GM12873 (cell line): ENCODE measurements at regions not wholly inside any gene's neighbourhood (a gene's known extent, or its start where the extent isn't known, plus 50 kb on each side); places are given as distances from the start of the nearest gene placed in this dataset.

Source experiments
- TF ChIP-seq, protein P1 (sequence below): IDR thresholded peaks from 2 replicates; pipeline ENCODE4 v1.5.1; 2012; ENCODE audit warnings: low read depth, mild to moderate bottlenecking, moderate library complexity, low read length, control low read depth; ENCODE audit not compliant: insufficient read depth; ENCODE audit errors: missing control alignments

DNA sequence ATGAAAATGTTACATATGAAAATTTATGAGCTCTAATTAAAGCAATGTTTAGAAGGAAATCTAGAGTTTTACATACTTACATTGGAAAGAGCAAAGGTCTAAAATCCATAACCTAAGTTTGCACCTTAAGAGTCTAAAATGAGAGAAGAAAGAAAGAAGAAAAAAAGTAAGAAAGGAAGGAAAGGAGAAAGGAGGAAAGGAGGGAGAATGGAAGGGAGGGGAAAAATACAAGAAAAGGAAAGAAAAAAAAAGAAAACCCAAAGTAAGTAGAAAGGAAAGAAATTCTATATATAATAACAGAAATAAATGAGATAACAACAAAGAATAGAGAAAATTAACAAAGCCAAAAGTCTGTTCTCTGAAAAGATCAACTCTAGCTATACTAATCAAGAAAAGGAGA, 122.6 kb downstream of the BCL2L11 start:
- TF ChIP-seq, protein P1, sequence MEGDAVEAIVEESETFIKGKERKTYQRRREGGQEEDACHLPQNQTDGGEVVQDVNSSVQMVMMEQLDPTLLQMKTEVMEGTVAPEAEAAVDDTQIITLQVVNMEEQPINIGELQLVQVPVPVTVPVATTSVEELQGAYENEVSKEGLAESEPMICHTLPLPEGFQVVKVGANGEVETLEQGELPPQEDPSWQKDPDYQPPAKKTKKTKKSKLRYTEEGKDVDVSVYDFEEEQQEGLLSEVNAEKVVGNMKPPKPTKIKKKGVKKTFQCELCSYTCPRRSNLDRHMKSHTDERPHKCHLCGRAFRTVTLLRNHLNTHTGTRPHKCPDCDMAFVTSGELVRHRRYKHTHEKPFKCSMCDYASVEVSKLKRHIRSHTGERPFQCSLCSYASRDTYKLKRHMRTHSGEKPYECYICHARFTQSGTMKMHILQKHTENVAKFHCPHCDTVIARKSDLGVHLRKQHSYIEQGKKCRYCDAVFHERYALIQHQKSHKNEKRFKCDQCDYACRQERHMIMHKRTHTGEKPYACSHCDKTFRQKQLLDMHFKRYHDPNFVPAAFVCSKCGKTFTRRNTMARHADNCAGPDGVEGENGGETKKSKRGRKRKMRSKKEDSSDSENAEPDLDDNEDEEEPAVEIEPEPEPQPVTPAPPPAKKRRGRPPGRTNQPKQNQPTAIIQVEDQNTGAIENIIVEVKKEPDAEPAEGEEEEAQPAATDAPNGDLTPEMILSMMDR = no peak

DNA sequence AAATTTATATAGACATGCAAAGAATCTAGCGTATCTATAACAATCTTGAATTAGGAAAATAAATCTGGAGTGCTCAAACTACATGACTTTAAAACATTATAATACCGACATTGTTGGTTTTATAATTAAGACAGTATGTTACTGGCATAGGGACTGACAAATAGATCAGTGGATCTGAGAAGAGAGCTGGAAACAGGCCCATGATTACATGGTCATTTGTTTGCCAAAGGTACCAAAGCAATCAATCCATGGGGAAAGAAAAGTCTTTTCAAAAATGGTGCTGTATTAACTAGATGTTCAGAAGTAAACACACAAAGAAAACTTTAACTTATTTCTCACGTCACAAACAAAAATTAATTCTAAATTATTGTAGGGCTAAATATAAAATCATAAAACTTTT, 124.2 kb downstream of the BCL2L11 start:
- TF ChIP-seq, protein P1 = no peak

DNA sequence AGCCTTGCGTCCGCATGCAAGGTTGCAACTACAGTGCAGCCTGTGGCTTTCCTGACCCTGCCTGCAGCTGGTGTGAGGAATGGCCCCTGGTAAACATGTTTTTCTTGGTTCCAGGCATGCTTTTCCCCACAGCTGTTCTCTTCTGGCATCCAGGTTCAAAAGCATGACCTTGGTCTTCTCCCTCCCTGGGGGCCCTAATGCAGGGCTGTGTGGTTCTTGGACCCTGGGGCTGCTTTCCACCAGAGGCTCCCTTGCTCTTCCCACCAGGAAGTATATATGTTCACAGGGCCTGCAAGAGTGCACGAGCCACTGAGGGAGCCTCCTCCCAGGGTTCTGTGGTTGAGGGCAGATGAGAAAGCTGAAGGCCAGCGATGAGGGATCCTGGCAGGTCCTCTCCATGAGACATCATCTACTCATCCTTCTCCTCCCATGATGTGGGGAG, 125.9 kb downstream of the BCL2L11 start:
- TF ChIP-seq, protein P1 = no peak

DNA sequence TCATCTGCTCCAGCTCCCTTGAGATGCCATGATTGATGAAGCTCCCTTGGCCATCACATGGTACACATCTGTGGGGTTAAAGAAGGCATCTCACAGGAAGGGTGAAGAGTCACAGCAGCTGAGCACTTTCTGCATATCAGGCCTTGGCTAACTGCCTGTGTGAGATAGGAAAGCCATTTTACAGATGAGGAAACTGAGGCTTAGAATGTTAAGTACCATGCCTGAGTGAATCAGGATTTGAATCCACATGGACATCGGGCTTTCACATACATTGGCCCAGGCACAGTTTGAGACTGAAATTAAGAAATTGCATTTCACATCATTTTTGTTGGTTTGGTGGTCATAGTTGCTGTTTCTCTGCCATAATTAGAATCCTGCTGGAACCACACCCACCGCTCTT, 126.8 kb downstream of the BCL2L11 start:
- TF ChIP-seq, protein P1 = no peak

DNA sequence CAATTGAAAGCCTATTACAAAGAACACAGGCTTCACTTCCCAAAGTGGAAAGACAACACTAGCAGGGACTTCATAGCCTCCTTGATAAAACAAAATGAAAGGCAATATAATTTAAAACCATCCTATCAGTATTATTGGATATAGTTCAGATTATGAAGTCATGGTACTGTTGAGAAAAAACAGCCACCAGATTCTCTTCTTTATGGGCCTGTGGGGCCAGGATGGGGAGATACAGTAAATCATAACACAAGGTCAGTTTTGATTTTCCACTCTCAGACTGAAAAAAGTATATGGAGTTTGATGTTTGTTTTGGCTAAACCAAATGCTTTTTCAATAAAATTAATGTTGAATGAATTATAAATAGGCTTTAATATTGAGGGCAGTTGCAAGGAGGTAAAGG, 129.1 kb downstream of the BCL2L11 start:
- TF ChIP-seq, protein P1 = no peak

DNA sequence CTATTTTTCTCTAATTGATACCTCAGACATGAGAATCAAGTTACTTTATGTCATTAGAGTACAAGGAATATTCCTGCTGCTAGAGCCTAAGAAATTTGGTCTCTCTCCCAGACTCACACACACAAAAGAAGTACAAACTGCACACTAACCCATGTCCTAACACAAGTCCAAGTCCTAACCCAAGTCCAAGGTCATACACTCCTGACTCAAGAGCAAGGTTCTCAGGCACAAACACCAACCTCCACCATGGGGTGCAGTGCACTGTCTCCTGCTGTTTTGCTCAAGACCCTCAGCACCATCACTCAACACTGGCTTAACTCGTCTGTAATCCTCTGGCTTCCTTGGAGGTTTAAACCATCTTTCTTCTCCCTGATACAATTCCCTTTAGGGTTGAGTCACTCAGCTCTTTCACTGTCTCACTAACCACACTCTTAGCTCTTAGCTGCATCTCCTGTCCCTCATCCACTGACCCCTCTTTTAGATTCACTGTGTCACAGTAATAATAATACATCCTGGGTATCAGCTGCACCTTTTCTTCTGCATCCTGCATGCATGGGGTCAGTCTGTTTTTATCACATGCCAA, 129.8 kb downstream of the BCL2L11 start:
- TF ChIP-seq, protein P1 = no peak

DNA sequence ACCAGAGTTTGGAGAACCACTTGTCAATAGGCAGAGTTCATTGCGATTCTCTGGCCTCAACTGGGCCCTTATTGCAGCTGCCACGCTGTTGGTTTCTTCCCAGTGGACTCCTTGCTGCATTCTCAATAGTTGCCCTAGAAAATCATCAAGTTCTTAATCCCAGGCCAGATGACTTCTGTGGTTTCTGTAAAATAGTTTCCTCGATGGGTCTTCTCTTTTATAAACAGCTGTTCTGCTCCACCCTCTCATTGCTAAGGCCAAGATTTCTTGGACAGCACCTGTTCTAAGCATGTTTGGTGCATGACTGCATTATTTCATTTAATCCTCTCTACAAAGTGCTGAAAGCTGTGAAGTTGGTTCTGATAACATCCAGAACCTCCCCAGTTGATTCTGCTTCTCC, 131.0 kb downstream of the BCL2L11 start:
- TF ChIP-seq, protein P1 = no peak

DNA sequence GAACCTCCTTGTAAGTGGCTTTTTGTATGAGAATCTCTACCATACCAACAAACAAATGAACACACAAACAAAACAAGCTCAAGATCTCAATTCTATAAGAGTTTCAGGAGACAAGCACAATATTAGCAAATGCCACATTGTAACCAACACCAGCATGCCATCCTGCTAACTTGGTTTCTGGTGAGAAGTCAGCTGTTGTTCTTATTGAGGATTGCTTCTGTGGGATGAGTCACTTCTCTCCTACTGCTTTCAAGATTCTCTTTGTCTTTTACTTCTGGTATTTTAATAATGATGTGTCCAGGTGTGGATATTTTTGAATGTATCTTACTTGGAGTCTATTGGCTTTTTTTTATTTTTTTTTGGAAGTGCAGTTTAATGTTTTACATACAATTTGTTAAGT, 131.7 kb downstream of the BCL2L11 start:
- TF ChIP-seq, protein P1 = no peak
